DMS53 treated with DMSO at 0.1 percent for 48 hours (cell line): ENCODE measurements at regions not wholly inside any gene's neighbourhood (a gene's known extent, or its start where the extent isn't known, plus 50 kb on each side); places are given as distances from the start of the nearest gene placed in this dataset.
"Not testable (repeated sequence)": the region's sequence is repeated elsewhere in the genome, so short reads cannot be mapped to it uniquely, and the experiment has no call there.

Experiments used
- DNase-seq: peaks from one replicate; lab custom pipeline; 2025; ENCODE audit not compliant: unreplicated experiment; lab: John Stamatoyannopoulos, UW

DNA sequence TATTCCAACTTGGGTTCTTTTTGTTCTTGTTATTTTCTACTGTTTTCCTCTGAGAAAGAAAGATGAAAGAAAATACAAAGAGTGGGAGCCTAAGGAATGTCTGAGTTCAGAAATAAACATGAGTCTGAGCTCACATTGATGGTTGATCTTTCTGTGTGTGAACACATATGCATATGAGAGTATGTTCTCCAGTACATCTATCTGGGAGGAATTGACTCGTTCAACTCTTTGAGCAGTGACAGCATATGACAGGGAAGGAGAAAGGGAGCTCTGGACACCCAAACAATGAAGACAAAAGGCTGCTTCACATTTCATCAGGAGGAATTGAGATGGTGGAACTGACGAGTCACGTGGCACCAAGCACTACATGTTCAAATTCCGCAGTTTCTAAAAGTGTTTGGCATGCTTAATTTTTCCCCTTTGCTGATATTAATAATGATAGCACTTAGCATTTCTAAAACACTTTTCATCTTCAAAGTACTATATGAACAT lies 229.8 kb upstream of the ACVR2A start:
- DNase-seq: no peak

DNA sequence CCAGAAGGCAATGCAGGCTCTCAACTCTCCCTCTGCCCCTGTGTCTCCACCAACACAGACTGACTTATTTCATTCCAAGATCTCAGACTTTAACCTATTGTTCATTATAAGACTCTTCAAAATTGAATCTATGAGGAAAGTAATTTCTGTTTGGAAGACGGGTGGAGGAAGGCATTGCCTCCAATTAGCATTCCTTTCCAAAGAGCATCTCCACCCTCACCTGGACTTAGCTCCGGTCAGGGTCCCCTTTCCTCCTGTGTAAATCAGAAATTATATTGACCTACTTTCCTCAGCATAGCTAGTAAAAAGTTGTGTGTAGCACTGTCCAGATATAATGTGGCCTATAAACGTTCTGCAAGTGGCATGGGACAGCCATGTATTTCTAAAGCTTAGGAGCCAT lies 230.4 kb upstream of the ACVR2A start:
- no peak for DNase-seq

DNA sequence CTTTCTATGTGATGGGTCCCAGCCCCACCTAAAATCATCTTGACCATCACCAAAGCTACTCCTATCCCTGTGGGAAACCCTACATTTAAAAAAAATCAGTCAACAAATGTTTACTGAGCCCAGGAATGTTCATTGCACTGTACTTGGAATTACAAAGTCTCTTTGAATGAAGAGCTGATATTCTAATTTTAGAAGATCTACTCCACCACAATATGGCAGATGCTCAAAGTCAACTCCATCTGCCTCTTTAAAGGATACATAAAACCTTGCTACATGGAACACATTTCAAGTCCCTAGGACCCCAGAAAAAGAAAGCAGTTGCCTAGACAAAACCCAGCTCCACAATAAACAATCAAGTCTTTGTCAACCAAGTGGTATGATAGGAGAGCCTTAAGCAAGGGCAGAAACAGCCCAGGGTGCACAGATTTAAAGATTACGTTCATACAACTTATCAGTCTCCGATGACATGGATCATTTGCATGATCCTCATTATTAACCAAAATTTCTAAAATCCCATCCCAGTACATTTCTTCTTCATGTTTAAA lies 234.3 kb upstream of the ACVR2A start:
- DNase-seq: no peak

DNA sequence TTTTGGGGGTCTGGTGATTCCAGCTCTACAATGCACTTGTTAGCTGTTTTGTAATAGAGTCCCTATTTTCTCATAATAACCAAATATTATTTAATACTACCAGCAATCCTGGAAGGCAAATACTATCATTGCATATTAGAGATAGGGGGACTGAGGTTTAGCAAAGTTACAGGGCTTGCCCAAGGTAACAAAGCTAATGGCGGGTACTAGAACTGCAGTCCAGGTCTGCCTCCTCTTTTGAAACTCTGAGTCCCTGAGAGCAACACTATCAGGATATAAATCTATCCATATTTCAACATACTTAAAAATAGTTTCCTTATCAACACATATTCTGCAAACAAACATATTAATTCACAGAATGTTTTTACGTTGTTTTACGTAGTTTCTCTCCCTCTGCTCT lies 235.5 kb upstream of the ACVR2A start:
- no peak for DNase-seq

DNA sequence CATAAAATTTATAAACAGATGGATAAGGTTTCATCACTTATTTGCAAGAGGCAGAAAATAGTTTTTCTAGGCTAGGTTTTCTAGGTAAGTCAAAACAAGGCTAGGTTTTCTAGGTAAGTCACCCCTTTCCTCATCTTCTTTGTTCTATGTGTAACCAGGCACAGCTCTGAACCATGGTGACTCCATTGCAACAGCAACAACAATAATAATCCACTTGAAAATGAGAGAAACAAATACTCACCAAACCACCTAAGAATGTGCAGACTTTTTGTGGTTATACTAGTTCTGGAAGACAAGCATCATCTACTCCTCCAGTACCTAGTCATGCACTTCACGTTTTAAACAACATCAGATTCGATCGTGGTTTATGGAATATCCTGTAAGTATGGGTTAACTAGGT lies 237.4 kb upstream of the ACVR2A start:
- no peak for DNase-seq

DNA sequence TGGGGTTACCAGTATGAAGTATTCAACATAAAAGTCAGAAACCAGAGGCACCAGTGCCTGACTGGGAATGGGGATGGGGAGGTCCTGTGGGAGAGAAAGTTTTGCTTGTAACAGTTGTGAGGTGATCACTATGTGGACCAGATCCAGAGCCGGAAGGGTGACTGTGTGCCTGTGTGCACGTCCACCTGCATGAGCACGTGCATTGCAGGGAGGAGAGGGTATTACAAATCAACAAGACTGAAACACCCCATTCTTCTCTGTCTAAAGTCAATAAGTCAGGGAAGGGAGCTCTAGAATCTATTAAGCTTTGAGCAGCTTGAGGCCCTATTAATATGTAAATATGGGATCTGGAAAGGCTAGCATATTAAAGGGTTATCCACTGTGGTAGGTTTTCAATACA lies 241.0 kb upstream of the ACVR2A start:
- DNase-seq: no peak

DNA sequence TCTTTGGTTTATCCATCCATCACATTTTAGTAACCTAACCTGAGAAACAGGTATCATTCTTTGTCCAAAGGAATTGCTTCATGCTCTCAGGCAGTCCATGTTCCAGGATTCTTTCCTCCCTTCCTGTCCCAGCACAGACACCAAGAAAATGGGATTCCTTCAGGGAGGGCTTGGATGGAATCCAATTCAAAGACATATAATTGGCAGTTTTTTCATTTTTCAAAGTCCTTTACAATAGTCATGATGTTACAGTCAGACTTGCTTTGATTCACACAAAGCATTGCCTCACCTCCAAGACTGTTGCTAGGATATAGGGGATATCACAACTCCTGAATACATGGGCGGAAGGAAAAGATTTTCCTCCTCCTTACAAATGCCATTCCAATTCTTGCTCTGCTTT lies 241.4 kb upstream of the ACVR2A start:
- no peak for DNase-seq

DNA sequence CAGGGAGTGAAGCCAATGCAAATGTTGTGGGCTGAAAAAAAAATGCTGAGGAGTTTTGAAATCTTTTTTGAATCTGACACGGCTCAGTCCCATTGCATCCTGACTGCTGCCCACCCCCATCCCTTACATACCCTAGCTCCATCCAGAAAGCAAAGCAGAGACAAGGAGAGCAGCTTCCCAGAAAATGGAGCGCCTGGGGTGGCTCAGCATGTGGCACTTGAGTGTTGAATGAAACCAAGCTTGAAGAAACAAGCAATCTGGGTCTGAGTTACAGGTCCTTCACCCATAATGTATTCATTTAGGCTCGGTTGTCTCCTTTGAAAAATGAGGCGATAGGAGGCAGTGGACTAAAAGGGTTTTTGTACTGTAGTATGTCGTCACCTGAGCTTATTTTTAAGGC lies 244.2 kb upstream of the ACVR2A start:
- no peak for DNase-seq

DNA sequence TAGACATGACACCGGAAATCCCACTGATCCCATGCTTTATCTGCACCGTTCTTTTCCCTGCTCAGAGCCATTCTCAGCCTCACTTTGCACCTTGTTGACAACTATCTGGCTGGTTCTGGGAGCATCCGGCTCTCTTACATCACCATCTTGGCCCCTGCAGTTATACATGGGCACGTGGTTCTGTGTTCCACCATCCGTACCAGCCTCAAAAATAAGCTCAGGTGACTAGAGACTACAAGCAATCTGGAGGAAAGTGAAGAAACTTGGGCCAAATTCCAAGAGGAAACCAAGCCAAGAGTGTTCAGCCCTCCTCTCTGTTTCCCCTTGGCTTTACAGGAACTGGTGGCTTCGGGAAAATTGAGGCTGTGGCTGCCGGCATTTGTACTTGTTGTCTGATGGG lies 244.6 kb upstream of the ACVR2A start:
- no peak for DNase-seq

DNA sequence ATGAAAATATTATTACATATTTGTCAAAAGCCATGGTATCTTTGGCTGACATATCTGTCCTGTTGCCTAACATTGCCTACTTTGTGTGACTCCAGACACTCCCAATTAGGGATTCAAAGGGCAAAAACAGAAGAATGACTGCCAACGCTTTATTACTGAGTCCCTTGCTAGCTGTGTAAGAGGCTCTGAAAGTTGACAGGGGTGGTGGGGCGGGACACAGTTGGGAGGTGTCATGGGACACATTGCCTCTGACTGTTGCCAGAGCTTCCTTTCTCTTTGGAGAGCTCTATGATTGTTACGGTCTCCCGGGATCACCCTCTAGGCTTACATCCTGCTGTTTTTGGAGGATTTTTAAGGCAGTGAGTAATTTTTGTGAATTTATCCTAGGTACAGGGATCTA lies 249.6 kb upstream of the ACVR2A start:
- DNase-seq: no peak

DNA sequence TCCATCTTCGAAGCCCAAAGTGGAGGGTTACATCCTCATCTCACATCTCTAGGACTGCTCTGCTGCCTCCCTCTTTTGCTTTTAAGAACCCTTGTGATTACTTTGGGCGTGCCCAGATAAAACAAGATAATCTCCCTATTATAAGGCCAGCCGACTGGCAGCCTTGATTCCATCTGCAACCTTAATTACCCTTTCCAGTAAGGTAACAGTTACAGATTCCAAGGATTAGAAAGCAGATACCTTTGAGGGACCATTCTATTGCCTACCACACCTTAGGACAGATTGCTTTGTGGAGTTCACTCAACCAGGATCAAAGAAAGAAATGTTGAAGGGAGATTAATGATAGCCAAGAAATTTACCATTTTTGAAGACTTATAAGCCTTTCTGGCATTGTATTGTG lies 250.8 kb upstream of the ACVR2A start:
- no peak for DNase-seq

DNA sequence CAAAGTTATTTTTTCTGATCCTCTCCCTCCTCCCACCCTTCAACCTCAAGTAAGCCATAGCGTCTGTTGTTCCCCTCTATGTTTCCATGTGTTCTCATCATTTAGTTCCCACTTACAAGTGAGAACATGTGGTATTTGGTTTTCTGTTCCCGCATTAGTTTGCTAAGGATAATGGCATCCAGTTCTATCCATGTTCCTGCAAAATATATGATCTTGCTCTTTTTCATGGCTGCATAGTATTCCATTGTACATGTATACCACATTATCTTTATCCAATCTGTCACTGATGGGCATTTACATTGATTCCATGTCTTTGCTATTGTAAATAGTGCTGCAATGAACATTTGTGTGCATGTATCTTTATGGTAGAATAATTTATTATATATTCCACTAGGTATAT lies 252.0 kb upstream of the ACVR2A start:
- DNase-seq: not testable (repeated sequence)

DNA sequence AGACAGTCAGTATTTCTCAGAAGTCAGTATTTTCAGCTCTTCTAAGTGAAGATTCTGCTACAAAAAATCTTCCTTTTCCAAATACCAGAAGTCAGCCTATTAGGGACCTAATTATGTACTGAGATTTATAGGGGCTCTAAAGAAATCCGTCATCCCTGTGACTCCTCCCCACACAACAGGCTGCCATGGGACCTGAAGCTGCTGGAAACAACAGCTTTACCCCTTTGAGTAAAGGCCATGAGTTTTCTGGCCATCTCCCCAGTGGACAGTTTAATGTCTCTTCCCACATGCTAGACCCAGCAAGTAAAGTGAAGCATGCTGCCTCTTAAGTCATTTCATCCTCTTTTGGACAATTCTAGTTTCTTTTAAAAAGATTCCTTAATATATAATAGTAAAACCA lies 255.7 kb upstream of the ACVR2A start:
- DNase-seq: no peak

DNA sequence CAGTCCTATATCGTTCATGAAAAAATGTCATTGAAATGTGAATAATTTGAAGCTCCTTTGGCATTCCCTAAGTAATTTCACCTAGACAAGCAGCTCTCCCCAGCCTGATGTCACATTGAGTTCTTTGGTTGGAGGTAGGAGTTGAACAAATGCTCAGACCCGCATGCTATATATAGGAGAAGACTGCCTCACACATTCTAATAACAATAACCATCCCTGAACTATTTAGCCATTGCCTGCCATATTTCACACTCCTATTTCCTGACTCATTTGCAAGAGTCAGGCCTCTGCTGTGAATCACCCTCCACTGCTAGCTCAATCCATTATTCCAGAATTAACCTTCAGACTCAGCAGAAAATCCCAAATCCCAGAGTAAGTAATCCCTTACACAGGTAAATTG lies 256.6 kb upstream of the ACVR2A start:
- no peak for DNase-seq

DNA sequence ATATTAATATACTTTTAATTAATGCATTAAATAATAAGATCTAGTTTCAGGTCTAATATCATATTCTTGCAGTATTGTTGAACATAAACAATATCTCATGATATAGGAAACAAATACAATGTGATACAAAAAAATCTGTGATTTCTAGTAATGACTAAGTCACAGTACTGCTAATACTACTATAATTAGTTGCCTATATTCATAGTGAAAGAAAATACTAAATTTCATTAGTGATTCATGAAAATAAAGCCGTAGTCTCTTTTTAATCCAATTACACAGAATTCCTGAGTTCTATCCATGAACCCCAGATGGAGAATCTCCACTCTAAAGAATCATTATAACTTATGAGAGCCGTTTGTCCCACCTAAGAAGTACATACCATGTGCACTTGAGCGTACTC lies 266.3 kb upstream of the ACVR2A start:
- DNase-seq: no peak

DNA sequence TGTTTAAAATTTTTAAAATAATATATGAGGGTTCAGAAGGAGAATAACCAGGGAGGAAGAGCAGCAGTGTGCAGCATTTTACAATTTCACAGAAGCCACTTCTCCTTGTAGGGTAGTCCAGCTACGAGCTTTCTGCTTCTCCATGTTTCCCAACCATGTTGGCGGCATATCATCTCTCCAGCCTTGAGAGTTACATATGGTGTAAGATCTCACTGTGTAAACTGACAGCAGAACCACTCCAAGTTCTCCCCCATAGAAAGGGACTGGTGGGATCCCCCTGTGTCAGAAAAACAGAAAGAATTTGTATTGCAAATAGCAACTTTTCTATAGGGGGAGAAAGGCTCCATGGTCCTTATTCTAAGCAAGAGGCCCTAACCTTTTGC lies 266.8 kb upstream of the ACVR2A start:
- no peak for DNase-seq

DNA sequence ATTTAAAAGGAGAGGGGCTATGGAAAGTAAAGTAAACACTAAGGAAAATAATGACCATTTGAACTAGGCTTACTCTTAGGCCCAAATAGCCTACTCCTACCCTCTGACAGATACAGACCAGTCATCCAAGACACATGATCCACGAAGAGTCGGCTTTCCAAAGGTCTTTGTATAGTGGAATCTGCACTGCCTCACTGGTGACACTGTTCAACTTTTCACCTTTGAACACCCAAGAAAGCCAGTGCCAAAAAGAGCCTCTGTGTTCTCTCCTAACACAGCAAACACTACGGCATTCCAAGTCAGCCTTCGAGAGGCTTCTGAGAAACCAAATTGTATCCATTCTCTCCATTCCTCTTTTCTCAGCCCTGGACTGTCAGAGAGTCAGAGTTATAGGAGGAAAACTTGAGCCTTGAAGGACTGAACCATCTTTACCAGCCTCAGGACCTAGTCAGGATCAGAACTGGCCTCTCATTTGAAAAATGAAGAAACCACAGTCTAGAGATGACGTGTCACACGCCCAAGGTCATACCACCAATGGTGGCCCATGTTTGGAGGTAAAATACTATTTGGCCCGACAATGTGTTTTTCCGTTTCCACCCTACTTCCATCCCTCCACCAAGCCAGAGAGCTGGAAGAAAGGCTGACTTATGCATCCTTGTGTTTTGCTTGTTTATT lies 267.4 kb upstream of the ACVR2A start:
- no peak for DNase-seq

DNA sequence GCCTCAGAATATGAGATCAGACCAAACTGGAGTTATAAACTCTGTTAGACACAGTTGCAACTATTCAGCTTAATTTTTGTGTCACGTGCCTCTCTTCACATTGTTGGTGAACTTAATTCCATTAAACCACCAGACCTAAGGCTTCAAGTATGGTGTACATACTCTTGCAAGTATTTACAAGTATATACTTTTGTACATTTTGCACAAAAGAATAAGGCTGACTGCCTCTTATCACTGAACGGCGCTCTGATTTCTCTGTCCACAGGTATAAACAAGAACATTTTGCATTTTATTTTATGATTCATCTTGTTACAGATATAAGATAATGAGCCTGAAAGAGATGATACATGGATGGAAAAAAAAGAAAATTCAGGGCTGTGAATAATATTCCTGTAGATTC lies 269.7 kb upstream of the ACVR2A start:
- no peak for DNase-seq

DNA sequence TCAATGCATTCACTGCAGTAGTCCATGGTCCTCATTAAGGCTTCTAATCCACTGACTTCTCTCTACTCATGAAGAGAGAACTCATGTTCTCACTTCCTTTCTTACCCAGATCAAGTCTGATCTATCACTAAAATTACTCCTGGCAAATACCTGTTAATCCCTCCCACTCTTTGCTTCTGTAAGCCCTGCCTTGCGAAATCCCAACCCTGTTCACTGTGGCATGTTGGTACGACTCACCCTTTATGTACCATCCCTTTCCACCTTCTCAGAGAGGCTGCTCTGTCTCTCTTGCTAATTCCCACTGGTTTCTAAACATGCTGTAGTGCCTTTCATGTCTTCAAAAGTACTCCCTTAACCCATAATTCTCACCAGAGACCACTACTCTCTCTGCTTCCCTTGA lies 272.2 kb upstream of the ACVR2A start:
- no peak for DNase-seq

DNA sequence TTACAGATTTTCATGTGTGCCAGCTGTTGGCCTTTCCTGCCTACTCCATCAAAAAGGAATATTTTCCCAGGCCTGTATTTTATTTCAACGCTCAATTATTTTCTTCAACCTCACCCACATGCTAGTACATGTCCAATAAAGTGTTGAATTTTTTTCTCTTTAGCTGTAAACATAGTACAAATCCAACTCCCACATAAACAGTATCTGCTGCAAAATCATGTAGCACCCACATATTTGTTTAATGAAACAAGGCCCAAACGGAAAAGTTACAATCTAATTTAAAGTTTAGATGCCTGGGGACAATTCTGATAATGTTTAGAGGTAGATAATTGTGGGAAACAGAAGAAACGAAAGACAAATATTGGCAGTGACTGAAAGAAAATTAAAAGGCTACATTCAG lies 275.4 kb upstream of the ACVR2A start:
- DNase-seq: no peak

DNA sequence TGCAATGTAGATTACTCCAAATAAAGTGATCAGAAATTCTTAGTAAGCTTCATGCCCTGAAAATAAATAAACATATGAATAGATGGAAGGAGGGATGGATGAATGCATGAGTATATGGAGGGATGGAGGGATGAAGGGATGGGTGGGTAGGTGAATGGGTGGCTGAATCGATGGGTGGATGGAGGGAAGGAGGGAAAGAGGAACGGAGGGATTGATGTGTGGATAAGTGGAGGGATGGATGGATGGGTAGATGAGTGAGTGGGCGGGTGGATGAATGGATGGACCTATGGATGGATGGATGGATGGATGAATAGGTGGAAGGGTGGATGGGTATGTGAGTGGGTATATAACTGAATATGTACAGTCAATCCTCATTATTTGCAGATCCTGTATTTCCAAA lies 276.7 kb upstream of the ACVR2A start:
- DNase-seq: no peak

DNA sequence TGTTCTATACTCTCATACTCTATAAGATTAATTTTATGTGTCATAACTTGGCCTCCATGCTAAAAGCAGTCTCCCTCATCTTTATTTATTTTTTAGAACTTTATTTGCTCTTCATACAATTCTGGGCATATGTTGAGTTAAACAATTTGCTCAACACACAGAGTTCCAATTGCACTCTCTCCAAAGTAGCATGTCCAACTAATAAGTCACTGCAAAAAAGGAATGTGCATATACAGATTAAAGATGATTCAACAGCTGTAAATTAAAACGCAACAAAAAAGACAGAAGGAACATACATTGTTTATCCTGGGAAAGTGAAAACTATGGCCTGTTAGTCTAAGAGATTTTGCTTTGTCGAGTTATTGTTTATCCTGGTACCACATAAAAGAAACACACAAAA lies 277.7 kb upstream of the ACVR2A start:
- DNase-seq: no peak

DNA sequence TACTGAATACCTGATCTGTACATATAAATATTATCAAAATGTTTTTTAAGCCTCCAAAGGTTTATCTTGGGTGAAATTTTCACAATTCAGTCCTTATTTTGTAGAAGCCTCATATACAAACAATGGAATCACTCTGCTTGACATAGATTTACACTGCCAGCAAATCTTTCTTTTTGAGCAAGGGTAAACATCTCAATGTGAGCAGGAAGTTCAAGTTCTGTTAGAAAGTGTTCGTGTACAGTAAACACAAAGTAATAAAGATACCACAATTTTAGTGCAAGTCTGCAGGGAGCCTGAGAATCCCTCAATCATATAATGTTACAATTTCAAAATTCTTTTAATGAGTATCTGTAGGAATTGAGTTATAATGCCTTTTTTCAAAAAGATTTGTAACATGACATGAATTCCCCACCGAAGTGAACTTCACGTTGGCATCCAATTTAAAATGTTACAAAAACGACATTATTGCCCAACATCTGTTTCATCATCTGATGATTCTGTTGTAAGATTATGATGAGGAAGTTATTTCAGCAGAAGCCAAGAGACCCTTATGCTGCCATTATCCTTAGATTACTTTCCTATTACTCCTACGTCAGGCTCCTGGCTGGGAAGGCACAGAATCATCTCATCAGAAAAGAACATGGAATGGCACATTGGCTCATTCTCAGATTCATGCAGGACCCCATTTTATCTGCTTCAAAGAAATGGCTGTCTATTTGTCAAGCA lies 283.9 kb upstream of the ACVR2A start:
- DNase-seq: no peak
